Left lung (tissue), 4 donors: ENCODE measurements at regions not wholly inside any gene's neighbourhood (a gene's known extent, or its start where the extent isn't known, plus 50 kb on each side); places are given as distances from the start of the nearest gene placed in this dataset.

ENCODE experiments used
- ATAC-seq: fragments of 200-7000 bp; cut with Tn5 transposase; one replicate; pipeline ENCODE4 v1.9.1; 2020; ENCODE audit warnings: moderate library complexity
- DNase-seq, 4 donors: peaks; one replicate each; pipeline ENCODE4 v3.0.0-alpha.2; 2013 to 2020
- H3K27ac ChIP-seq, 2 donors: fragments of 200-600 bp; sonication (generic) in 1 of 2; one replicate each; pipeline versions ENCODE4 v1.5.0 to v1.8.0; 2020 to 2021
- H3K27me3 ChIP-seq, 2 donors: fragments of 200-600 bp; sonication (generic) in 1 of 2; one replicate each; pipeline versions ENCODE4 v1.5.0 to v1.8.0; 2020 to 2021
- H3K36me3 ChIP-seq, 2 donors: fragments of 200-600 bp; sonication (generic) in 1 of 2; one replicate each; pipeline versions ENCODE4 v1.5.0 to v1.8.0; 2020 to 2021
- H3K4me1 ChIP-seq, 2 donors: fragments of 200-600 bp; one replicate each; pipeline ENCODE4 v1.8.0; 2021
- H3K4me3 ChIP-seq, 2 donors: fragments of 200-600 bp; sonication (generic) in 1 of 2; one replicate each; pipeline versions ENCODE4 v1.5.0 to v1.8.0; 2020 to 2021; ENCODE audit warnings: mild to moderate bottlenecking in 1 of 2
- H3K9me3 ChIP-seq, 2 donors: fragments of 200-600 bp; sonication (generic) in 1 of 2; one replicate each; pipeline versions ENCODE4 v1.5.0 to v1.8.0; 2020 to 2021
- CTCF ChIP-seq, 2 donors: fragments of 200-600 bp; sonication (generic) in 1 of 2; IDR thresholded peaks; one replicate each; pipeline versions ENCODE4 v1.5.0 to v1.8.0; 2021; ENCODE audit warnings: antibody characterized with exemption in 2 of 2
- intact Hi-C, 2 donors: fragments of 100-400 bp; cut with DNase I; formaldehyde crosslinking; loops; one replicate each; pipeline versions ENCODE4 v1.11.2 to v1.14.2; 2022
- donor health status: DM: no; HTN: yes; CAD: no.
- donor health status: DM: no; HTN: no; CAD: no.

- TF ChIP-seq CTCF (IDR thresholded peaks at IDR 0.05) = no peak
- intact Hi-C loops = no loop called here
- Histone ChIP-seq H3K36me3 (no peaks in the 10 kb centered on the region), H3K9me3 (peaks cover 0 to 10% of the 10 kb centered on the region in 2 donors), H3K4me3 (no peak overlapping the region), H3K27ac (no peak overlapping the region), H3K4me1 (no peaks in the 10 kb centered on the region), H3K27me3 (no peaks in the 10 kb centered on the region)
- DNase-seq = no peak
- ATAC-seq = no peak
Observed at GRCh38 chr10:33721509-33721908, 387.0 kb upstream of the NRP1 start.

GRCh38 chr10:33720161-33720560 lies 385.7 kb upstream of the NRP1 start:
- Histone ChIP-seq H3K27ac (no peak overlapping the region), H3K4me1 (no peaks in the 10 kb centered on the region), H3K4me3 (no peak overlapping the region), H3K9me3 (peaks cover 0 to 10% of the 10 kb centered on the region in 2 donors), H3K36me3 (no peaks in the 10 kb centered on the region), H3K27me3 (no peaks in the 10 kb centered on the region)
- intact Hi-C loops = no loop called here
- DNase-seq = no peak
- no peak for ATAC-seq
- TF ChIP-seq CTCF (IDR thresholded peaks at IDR 0.05) = no peak

- DNase-seq (no peak), ATAC-seq (no peak)
- peaks cover 0 to 10% of the 10 kb centered on the region in 2 donors for H3K9me3 ChIP-seq
- intact Hi-C loops = no loop called here
- H3K4me3 ChIP-seq = no peak overlapping the region
- H3K4me1 ChIP-seq = no peaks in the 10 kb centered on the region
- no peaks in the 10 kb centered on the region for H3K27me3 ChIP-seq
- TF ChIP-seq CTCF (IDR thresholded peaks at IDR 0.05) = no peak
- no peaks in the 10 kb centered on the region for H3K36me3 ChIP-seq
- no peak overlapping the region for H3K27ac ChIP-seq
Observed at GRCh38 chr10:33719005-33719703, 384.7 kb upstream of the NRP1 start.

- H3K9me3 ChIP-seq = peaks cover 0 to 10% of the 10 kb centered on the region in 2 donors
Observed at GRCh38 chr10:33716501-33717267, 382.2 kb upstream of the NRP1 start.

More at GRCh38 chr10:33716501-33717267, 382.2 kb upstream of the NRP1 start:
- ATAC-seq (no peak), DNase-seq (no peak)
- Histone ChIP-seq H3K27ac (no peak overlapping the region), H3K4me3 (no peak overlapping the region), H3K27me3 (no peaks in the 10 kb centered on the region), H3K4me1 (no peaks in the 10 kb centered on the region), H3K36me3 (no peaks in the 10 kb centered on the region)
- intact Hi-C loops = no loop called here
- TF ChIP-seq CTCF (IDR thresholded peaks at IDR 0.05) = no peak
